Effector memory CD8-positive, alpha-beta T cell (primary cell): ENCODE measurements at regions not wholly inside any gene's neighbourhood (a gene's known extent, or its start where the extent isn't known, plus 50 kb on each side); places are given as distances from the start of the nearest gene placed in this dataset.

Source experiments
- ATAC-seq: fragments of 150-1000 bp; cut with Tn5 transposase; replicated peaks from 2 replicates; pipeline ENCODE4 v1.10.0; 2021; ENCODE audit warnings: mild to moderate bottlenecking, moderate library complexity
- DNase-seq, 3 experiments: peaks; one replicate each; pipeline ENCODE4 v3.0.0; 2021
- H3K27ac Mint-ChIP-seq, 2 donors: one replicate each; pipeline ENCODE4 v1.8.0; 2022; ENCODE audit warnings: mild to moderate bottlenecking in 2 of 2, mixed read lengths in 2 of 2, moderate library complexity in 2 of 2
- H3K27me3 Mint-ChIP-seq, 2 donors: one replicate each; pipeline ENCODE4 v1.8.0; 2022; ENCODE audit warnings: mixed read lengths in 2 of 2
- H3K36me3 Mint-ChIP-seq: one replicate; pipeline ENCODE4 v1.8.0; 2022; ENCODE audit warnings: mild to moderate bottlenecking, moderate library complexity, mixed read lengths; ENCODE audit not compliant: insufficient read depth
- H3K4me1 Mint-ChIP-seq, 2 donors: one replicate each; pipeline ENCODE4 v1.8.0; 2022; ENCODE audit warnings: low read depth in 2 of 2, mixed read lengths in 2 of 2
- H3K4me3 Mint-ChIP-seq, 2 donors: one replicate each; pipeline ENCODE4 v1.8.0; 2022; ENCODE audit warnings: mild to moderate bottlenecking in 2 of 2, mixed read lengths in 2 of 2, moderate library complexity in 2 of 2
- H3K9me3 Mint-ChIP-seq, 2 donors: one replicate each; pipeline ENCODE4 v1.8.0; 2022; ENCODE audit warnings: mixed read lengths in 2 of 2

- Mint-ChIP-seq H3K27ac (no peak overlapping the region), H3K9me3 (no peaks in the 10 kb centered on the region), H3K36me3 (peaks cover 2% of the 10 kb centered on the region), H3K4me1 (peaks cover 0 to 5% of the 10 kb centered on the region in 2 donors), H3K27me3 (no peaks in the 10 kb centered on the region), H3K4me3 (no peak overlapping the region)
- peak; percentile 47 to 65 (median 59) for DNase-seq
- ATAC-seq: peak; percentile 72
Observed at GRCh38 chr1:199113265-199113869, 474.5 kb downstream of the PTPRC start.

GRCh38 chr1:199116488-199116887, 477.6 kb downstream of the PTPRC start:
- Mint-ChIP-seq H3K4me3 (no peak overlapping the region), H3K4me1 (peaks cover 0 to 5% of the 10 kb centered on the region in 2 donors), H3K9me3 (no peaks in the 10 kb centered on the region), H3K27ac (no peak overlapping the region), H3K27me3 (no peaks in the 10 kb centered on the region), H3K36me3 (no peaks in the 10 kb centered on the region)
- ATAC-seq: no peak
- DNase-seq: no peak

GRCh38 chr1:199121047-199121446, 482.2 kb downstream of the PTPRC start:
- Mint-ChIP-seq H3K4me1 (peaks cover 3% of the 10 kb centered on the region in 2 donors), H3K27me3 (no peaks in the 10 kb centered on the region), H3K9me3 (no peaks in the 10 kb centered on the region), H3K27ac (no peak overlapping the region), H3K4me3 (no peak overlapping the region), H3K36me3 (no peaks in the 10 kb centered on the region)
- DNase-seq (no peak), ATAC-seq (no peak)

GRCh38 chr1:199122085-199122484, 483.2 kb downstream of the PTPRC start:
- no peak for ATAC-seq
- Mint-ChIP-seq H3K27me3 (no peaks in the 10 kb centered on the region), H3K4me1 (peaks cover 3% of the 10 kb centered on the region in 2 donors), H3K9me3 (no peaks in the 10 kb centered on the region), H3K36me3 (no peaks in the 10 kb centered on the region), H3K4me3 (no peak overlapping the region), H3K27ac (no peak overlapping the region)
- DNase-seq: no peak

- no peak overlapping the region for H3K27ac Mint-ChIP-seq
- no peaks in the 10 kb centered on the region for H3K27me3 Mint-ChIP-seq
- H3K4me3 Mint-ChIP-seq: no peak overlapping the region
- DNase-seq (no peak), ATAC-seq (no peak)
- H3K4me1 Mint-ChIP-seq: peaks cover 3% of the 10 kb centered on the region in 2 donors
- H3K36me3 Mint-ChIP-seq: no peaks in the 10 kb centered on the region
- H3K9me3 Mint-ChIP-seq: no peaks in the 10 kb centered on the region
Observed at GRCh38 chr1:199122532-199123311, 483.9 kb downstream of the PTPRC start.

- Mint-ChIP-seq H3K9me3 (no peaks in the 10 kb centered on the region), H3K27ac (no peak overlapping the region), H3K4me1 (peaks cover 3% of the 10 kb centered on the region in 2 donors), H3K27me3 (no peaks in the 10 kb centered on the region), H3K36me3 (no peaks in the 10 kb centered on the region), H3K4me3 (no peak overlapping the region)
- DNase-seq (no peak), ATAC-seq (no peak)
Observed at GRCh38 chr1:199123615-199124014, 484.8 kb downstream of the PTPRC start.

GRCh38 chr1:199124351-199124750, 485.5 kb downstream of the PTPRC start:
- Mint-ChIP-seq H3K27ac (no peak overlapping the region), H3K27me3 (no peaks in the 10 kb centered on the region), H3K4me1 (peaks cover 3% of the 10 kb centered on the region in 2 donors), H3K4me3 (no peak overlapping the region), H3K9me3 (no peaks in the 10 kb centered on the region), H3K36me3 (no peaks in the 10 kb centered on the region)
- ATAC-seq (no peak), DNase-seq (no peak)

GRCh38 chr1:199129247-199129646, 490.4 kb downstream of the PTPRC start:
- H3K4me3 Mint-ChIP-seq: no peak overlapping the region
- H3K9me3 Mint-ChIP-seq: peaks cover 0 to 2% of the 10 kb centered on the region in 2 donors
- DNase-seq (no peak), ATAC-seq (no peak)
- H3K27ac Mint-ChIP-seq: no peak overlapping the region
- H3K27me3 Mint-ChIP-seq: no peaks in the 10 kb centered on the region
- H3K4me1 Mint-ChIP-seq: peaks cover 0 to 3% of the 10 kb centered on the region in 2 donors
- H3K36me3 Mint-ChIP-seq: no peaks in the 10 kb centered on the region

GRCh38 chr1:199132006-199132405, 493.2 kb downstream of the PTPRC start:
- Mint-ChIP-seq H3K9me3 (peaks cover 0 to 2% of the 10 kb centered on the region in 2 donors), H3K27me3 (no peaks in the 10 kb centered on the region), H3K4me3 (no peak overlapping the region), H3K36me3 (no peaks in the 10 kb centered on the region), H3K4me1 (peaks cover 0 to 3% of the 10 kb centered on the region in 2 donors), H3K27ac (no peak overlapping the region)
- no peak for ATAC-seq
- DNase-seq: no peak

GRCh38 chr1:199135901-199136300, 497.1 kb downstream of the PTPRC start:
- no peak overlapping the region for H3K4me3 Mint-ChIP-seq
- no peaks in the 10 kb centered on the region for H3K36me3 Mint-ChIP-seq
- ATAC-seq: no peak
- peaks cover 0 to 2% of the 10 kb centered on the region in 2 donors for H3K9me3 Mint-ChIP-seq
- no peak for DNase-seq
- H3K27me3 Mint-ChIP-seq: no peaks in the 10 kb centered on the region
- no peak overlapping the region for H3K27ac Mint-ChIP-seq
- peaks cover 3 to 4% of the 10 kb centered on the region in 2 donors for H3K4me1 Mint-ChIP-seq

- Mint-ChIP-seq H3K36me3 (no peaks in the 10 kb centered on the region), H3K4me3 (no peak overlapping the region), H3K27me3 (no peaks in the 10 kb centered on the region), H3K27ac (no peak overlapping the region), H3K4me1 (peaks cover 0 to 4% of the 10 kb centered on the region in 2 donors), H3K9me3 (no peaks in the 10 kb centered on the region)
- ATAC-seq: no peak
- no peak for DNase-seq
Observed at GRCh38 chr1:199138061-199138460, 499.2 kb downstream of the PTPRC start.

GRCh38 chr1:199149591-199149990, 510.8 kb downstream of the PTPRC start:
- H3K4me1 Mint-ChIP-seq: no peaks in the 10 kb centered on the region
- no peak for ATAC-seq
- DNase-seq: no peak
- H3K27me3 Mint-ChIP-seq: no peaks in the 10 kb centered on the region
- H3K4me3 Mint-ChIP-seq: no peak overlapping the region
- H3K27ac Mint-ChIP-seq: no peak overlapping the region
- H3K9me3 Mint-ChIP-seq: no peaks in the 10 kb centered on the region
- no peaks in the 10 kb centered on the region for H3K36me3 Mint-ChIP-seq

- Mint-ChIP-seq H3K27me3 (no peaks in the 10 kb centered on the region), H3K4me1 (no peaks in the 10 kb centered on the region), H3K27ac (no peak overlapping the region), H3K36me3 (no peaks in the 10 kb centered on the region), H3K9me3 (no peaks in the 10 kb centered on the region), H3K4me3 (no peak overlapping the region)
- ATAC-seq (no peak), DNase-seq (no peak)
Observed at GRCh38 chr1:199150756-199151155, 511.9 kb downstream of the PTPRC start.
